ENCODE measurements at regions not wholly inside any gene's neighbourhood (a gene's known extent, or its start where the extent isn't known, plus 50 kb on each side); places are given as distances from the start of the nearest gene placed in this dataset.

DNA sequence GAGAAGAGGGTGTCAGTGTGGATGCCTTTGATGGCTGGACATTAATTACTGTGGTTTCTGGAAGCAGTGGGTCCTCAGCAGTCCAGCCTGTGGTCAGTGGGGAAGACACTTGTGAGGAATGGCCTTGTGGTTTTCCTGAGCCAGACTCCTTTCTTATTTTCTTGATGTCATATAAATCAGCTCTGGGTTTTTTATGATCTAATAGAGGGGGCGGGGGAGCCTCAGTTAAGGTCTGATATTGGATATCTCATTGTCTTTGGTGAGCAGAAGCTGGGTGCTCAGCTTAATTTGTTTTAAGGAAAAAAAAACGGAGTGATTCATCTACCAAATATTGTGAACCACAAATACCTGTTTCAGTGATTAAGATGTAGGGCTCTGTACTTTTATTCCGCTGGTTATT lies 62.1 kb downstream of the OTOR start (continued):
- TF ChIP-seq, protein P1, sequence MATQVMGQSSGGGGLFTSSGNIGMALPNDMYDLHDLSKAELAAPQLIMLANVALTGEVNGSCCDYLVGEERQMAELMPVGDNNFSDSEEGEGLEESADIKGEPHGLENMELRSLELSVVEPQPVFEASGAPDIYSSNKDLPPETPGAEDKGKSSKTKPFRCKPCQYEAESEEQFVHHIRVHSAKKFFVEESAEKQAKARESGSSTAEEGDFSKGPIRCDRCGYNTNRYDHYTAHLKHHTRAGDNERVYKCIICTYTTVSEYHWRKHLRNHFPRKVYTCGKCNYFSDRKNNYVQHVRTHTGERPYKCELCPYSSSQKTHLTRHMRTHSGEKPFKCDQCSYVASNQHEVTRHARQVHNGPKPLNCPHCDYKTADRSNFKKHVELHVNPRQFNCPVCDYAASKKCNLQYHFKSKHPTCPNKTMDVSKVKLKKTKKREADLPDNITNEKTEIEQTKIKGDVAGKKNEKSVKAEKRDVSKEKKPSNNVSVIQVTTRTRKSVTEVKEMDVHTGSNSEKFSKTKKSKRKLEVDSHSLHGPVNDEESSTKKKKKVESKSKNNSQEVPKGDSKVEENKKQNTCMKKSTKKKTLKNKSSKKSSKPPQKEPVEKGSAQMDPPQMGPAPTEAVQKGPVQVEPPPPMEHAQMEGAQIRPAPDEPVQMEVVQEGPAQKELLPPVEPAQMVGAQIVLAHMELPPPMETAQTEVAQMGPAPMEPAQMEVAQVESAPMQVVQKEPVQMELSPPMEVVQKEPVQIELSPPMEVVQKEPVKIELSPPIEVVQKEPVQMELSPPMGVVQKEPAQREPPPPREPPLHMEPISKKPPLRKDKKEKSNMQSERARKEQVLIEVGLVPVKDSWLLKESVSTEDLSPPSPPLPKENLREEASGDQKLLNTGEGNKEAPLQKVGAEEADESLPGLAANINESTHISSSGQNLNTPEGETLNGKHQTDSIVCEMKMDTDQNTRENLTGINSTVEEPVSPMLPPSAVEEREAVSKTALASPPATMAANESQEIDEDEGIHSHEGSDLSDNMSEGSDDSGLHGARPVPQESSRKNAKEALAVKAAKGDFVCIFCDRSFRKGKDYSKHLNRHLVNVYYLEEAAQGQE (IDR thresholded peaks at IDR 0.05; ENCODE audit: low read depth, low read length) = no peak

DNA sequence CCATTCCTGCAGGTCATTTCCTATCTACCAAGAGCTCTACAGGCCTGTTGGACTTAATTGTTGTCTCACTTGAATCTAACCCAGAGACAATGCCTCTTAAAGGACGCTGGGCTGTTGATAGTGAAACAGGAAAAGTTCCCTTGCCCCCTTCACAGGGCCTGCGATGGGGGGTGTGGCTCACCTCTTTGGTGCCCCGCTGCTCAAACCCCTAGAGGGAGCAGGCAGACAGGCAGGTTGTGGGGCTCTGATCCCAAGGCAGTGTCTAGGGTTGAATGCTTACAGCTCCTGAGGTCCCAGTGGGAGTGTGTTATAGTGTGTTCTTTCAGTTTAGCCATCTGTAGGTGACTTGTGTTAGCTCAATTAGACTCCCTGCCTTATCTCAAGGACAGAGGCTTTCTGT lies 68.0 kb downstream of the OTOR start:
- Histone ChIP-seq H3K4me3 (ENCODE audit: low read depth in 2 of 2, low read length in 1 of 2) (no peak overlapping the region), H4K20me1 (ENCODE audit: insufficient read depth) (no peaks in the 10 kb centered on the region), H3F3A (replicated peaks; ENCODE audit: insufficient read depth) (no peaks in the 10 kb centered on the region), H3K27me3 (ENCODE audit: insufficient read depth) (no peaks in the 10 kb centered on the region), H3K4me1 (ENCODE audit: control insufficient read depth in 1 of 2, insufficient read depth in 2 of 2, low read depth in 1 of 2, low read length in 1 of 2) (no peaks in the 10 kb centered on the region), H2AFZ (ENCODE audit: low read depth) (no peak overlapping the region), H3K9ac (no peak overlapping the region), H3K79me2 (ENCODE audit: insufficient read depth) (no peaks in the 10 kb centered on the region), H3K27ac (ENCODE audit: low read depth in 2 of 2, low read length in 1 of 2) (no peak overlapping the region), H3K4me2 (no peak overlapping the region), H3K36me3 (replicated peaks in 1 of 2; ENCODE audit: control insufficient read depth in 1 of 2, insufficient read depth in 2 of 2, low read length in 1 of 2) (no peaks in the 10 kb centered on the region), H3K9me2 (no peaks in the 10 kb centered on the region), H3K9me3 (no peaks in the 10 kb centered on the region)
- ChIA-PET POLR2A (no interaction called here), CTCF (interaction anchor here (1.2 to 13.4 kb wide), 3 partner anchors 9 to 615 kb away, joined by 3 to 300 read pairs (median 4); no protein-coding TSS in a partner anchor)
- no peak for DNase-seq
- 22% methylated on average over 3 of the region's 3 CpGs for WGBS (ENCODE audit: low lambda C conversion rate)
- TF ChIP-seq TAF1 (IDR thresholded peaks at IDR 0.05; ENCODE audit: borderline replicate concordance, low read depth, low read length) = no peak
- no peak for TF ChIP-seq SIN3A (IDR thresholded peaks at IDR 0.05; ENCODE audit: borderline replicate concordance, low read depth, low read length)
- no peak for TF ChIP-seq FOXM1 (IDR thresholded peaks at IDR 0.05; ENCODE audit: low read depth)
- TF ChIP-seq RCOR1 (IDR thresholded peaks at IDR 0.05; ENCODE audit: low read length) = no peak
- TF ChIP-seq, protein P2, sequence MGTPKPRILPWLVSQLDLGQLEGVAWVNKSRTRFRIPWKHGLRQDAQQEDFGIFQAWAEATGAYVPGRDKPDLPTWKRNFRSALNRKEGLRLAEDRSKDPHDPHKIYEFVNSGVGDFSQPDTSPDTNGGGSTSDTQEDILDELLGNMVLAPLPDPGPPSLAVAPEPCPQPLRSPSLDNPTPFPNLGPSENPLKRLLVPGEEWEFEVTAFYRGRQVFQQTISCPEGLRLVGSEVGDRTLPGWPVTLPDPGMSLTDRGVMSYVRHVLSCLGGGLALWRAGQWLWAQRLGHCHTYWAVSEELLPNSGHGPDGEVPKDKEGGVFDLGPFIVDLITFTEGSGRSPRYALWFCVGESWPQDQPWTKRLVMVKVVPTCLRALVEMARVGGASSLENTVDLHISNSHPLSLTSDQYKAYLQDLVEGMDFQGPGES (IDR thresholded peaks at IDR 0.05; ENCODE audit: low read depth, low read length) = no peak
- TF ChIP-seq CHD2 (IDR thresholded peaks at IDR 0.05; ENCODE audit: low read length, partially characterized antibody) = no peak
- no peak for TF ChIP-seq MXI1 (IDR thresholded peaks at IDR 0.05; ENCODE audit: low read depth, low read length)
- TF ChIP-seq MEF2A (IDR thresholded peaks at IDR 0.05; ENCODE audit: borderline replicate concordance, low read depth) = no peak
- TF ChIP-seq TCF12 (IDR thresholded peaks at IDR 0.05) = no peak

DNA sequence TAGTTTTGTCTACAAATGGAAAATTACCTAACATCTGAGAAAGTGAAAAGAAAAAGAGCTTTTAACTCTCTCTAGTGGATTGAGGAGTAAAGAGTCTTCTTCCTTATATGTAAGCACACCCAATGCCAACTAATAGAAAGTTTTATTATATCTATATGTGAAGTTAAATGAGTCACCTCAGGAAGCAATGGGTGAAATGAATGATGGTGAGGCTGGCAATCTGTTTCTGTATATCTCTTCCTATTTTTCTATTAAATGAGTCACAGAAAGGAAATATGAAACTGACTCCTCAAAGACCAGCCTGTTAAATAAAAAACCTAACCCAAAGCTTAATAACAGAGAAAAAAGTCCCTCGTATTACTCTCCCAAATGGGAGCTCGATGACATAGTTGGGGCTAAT lies 71.3 kb downstream of the OTOR start:
- no peak overlapping the region for H3K9ac ChIP-seq
- TF ChIP-seq FOSL2 (IDR thresholded peaks at IDR 0.05; ENCODE audit: borderline replicate concordance, low read depth) = 0 out of 2 replicates have a peak, but pooled peaks have one; percentile 15
- no peak for TF ChIP-seq POLR2AphosphoS5 (IDR thresholded peaks at IDR 0.05; ENCODE audit: low read depth, low read length)
- no peak for TF ChIP-seq TCF12 (IDR thresholded peaks at IDR 0.05)
- TF ChIP-seq ELF1 (IDR thresholded peaks at IDR 0.05) = no peak
- TF ChIP-seq FOXJ3 (CRISPR knock-in tag; IDR thresholded peaks at IDR 0.05) = no peak
- H4K20me1 ChIP-seq (ENCODE audit: insufficient read depth) = no peaks in the 10 kb centered on the region
- H3K27me3 ChIP-seq (ENCODE audit: insufficient read depth) = no peaks in the 10 kb centered on the region
- 15% methylated on average over 2 of the region's 2 CpGs for WGBS (ENCODE audit: low lambda C conversion rate)
- H3K27ac ChIP-seq (ENCODE audit: low read depth in 2 of 2, low read length in 1 of 2) = peak overlapping the region in 1 of 2 experiments; percentile 35; a peak in 1 of 4 replicates
- no peak overlapping the region for H3K4me3 ChIP-seq (ENCODE audit: low read depth in 2 of 2, low read length in 1 of 2)
- H2AFZ ChIP-seq (ENCODE audit: low read depth) = 0 out of 2 replicates have a peak overlapping the region, but pooled peaks have one; percentile 6
- no peaks in the 10 kb centered on the region for H3K9me2 ChIP-seq
- ChIA-PET CTCF (interaction anchor here (13.4 kb wide), 1 partner anchor 16 kb away, joined by 300 read pairs; no protein-coding TSS in a partner anchor), POLR2A (no interaction called here)
- DNase-seq = no peak
- no peaks in the 10 kb centered on the region for H3K9me3 ChIP-seq
- no peaks in the 10 kb centered on the region for H3K36me3 ChIP-seq (replicated peaks in 1 of 2; ENCODE audit: control insufficient read depth in 1 of 2, insufficient read depth in 2 of 2, low read length in 1 of 2)
- H3K4me1 ChIP-seq (ENCODE audit: control insufficient read depth in 1 of 2, insufficient read depth in 2 of 2, low read depth in 1 of 2, low read length in 1 of 2) = no peaks in the 10 kb centered on the region
- H3K4me2 ChIP-seq = no peak overlapping the region
- no peaks in the 10 kb centered on the region for H3F3A ChIP-seq (replicated peaks; ENCODE audit: insufficient read depth)
- no peaks in the 10 kb centered on the region for H3K79me2 ChIP-seq (ENCODE audit: insufficient read depth)

Measured in SK-N-SH (cell line).